ENCODE measurements at regions not wholly inside any gene's neighbourhood (a gene's known extent, or its start where the extent isn't known, plus 50 kb on each side); places are given as distances from the start of the nearest gene placed in this dataset.

- intact Hi-C loops (cut with micrococcal nuclease), result no loop called here
- ATAC-seq (no peak), DNase-seq (no peak)
Observed at GRCh38 chr10:129410688-129411392, 56.2 kb upstream of the MGMT start.

DNA sequence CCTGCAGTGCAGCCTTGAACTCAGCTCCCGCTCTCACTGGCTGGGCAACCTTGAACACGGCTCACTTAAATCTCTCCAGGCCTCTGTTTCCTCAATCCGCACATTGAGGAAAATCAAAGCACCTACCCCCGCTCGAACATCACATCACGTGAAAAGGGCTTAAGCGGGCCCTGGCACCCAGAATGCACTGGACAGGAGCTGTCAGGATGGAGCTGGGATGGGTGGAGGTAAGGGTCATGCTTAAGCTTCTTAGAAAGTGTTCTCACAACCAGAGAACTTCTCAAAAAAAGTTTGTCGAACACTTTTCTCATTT is 55.7 kb upstream of the MGMT start:
- no peak for ATAC-seq
- no peak for DNase-seq
- intact Hi-C loops (cut with micrococcal nuclease), result no loop called here

GRCh38 chr10:129411772-129412171 is 55.3 kb upstream of the MGMT start:
- intact Hi-C loops (cut with micrococcal nuclease), result no loop called here
- DNase-seq, result no peak
- no peak for ATAC-seq

DNA sequence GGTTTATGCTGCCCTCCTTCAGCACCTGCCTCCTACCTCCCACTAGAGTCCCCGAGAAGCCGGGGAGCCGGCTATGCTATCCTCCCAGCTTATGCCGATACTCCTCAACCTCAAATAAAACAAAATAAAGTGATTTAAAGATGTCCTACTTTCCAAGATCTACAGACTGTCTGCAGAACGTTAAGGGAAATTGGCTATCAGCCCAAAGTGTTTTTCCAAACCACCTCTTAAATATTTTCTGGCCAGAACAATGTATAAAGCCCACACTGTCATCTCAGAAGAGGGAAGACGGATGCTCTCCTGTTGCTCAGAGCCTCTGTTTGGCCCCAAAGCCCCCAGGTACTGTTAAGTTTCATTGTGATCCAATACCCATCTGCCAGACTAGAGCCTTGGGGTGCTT is 54.0 kb upstream of the MGMT start:
- intact Hi-C loops (cut with micrococcal nuclease), result no loop called here
- ATAC-seq, result no peak

DNA sequence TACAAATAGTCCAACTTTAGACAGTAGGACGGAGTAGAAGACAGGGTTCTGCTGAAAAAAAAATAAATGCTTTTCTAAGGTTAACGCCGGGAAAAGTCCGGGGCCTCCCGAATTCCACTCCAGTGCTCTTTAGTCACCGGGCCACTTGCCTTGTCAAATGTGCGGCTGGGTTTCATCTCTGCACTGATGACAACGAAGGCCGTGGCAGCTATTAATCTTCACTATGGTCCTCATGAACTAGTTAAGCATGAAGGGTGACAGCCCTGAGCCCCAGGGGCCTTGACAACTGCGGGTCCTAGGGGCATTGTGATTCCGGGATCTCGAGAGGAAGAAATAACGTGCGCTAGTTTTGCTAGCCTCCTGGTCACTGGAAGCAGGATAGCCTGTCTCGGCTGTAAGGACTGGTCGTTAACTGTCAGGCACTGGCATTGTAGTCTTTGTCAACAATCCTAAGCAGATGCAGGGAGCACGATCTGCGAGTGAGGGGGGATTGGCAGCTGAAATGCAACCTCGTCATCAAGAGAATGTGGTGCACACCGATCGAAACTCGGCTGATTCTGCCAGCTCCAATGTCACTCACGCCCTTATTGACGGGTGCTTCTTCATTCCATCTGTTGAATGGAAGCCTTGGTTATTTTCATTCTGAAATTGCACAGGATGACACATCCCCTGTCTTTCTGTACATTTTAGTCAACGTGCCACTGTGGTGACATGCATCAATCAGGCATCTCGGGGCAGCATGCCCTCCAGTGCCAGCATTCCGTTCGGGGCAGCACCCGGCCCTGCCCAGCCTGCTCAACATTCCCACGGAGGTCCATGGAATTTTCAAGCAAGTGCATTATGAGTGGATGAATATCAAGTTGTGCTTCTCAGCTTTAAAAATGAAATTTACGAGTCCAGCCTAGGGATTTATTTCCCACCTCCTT is 51.6 kb upstream of the MGMT start:
- no peak for DNase-seq
- intact Hi-C loops (cut with micrococcal nuclease), result no loop called here
- no peak for ATAC-seq

More for the DNA sequence above, 54.0 kb upstream of the MGMT start:
- no peak for DNase-seq

DNA sequence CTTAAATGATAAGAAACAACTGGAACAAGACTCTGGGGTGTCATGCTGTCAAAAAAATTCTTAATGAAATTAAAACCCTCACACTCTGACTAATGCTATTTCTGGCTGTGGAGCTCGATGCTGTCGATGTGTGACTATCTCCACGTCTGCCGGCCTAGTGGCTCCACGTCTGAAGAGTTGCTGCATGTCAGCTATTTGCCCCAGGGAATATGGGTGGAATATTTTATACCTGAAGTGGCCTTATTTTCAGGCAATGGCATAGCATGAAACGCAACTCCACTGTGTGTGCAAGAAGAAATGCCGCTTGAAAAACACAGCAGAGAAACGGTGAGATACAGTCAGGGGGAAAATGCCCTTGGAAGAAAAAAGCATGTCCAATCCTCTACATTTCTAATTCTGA is 50.9 kb upstream of the MGMT start:
- no peak for DNase-seq
- no peak for ATAC-seq
- intact Hi-C loops (cut with micrococcal nuclease), result no loop called here

GRCh38 chr10:129416956-129417765 is 49.9 kb upstream of the MGMT start:
- no peak for DNase-seq
- intact Hi-C loops (cut with micrococcal nuclease), result no loop called here
- ATAC-seq, result no peak
